Skin of body (tissue), 1 donor: ENCODE measurements at regions not wholly inside any gene's neighbourhood (a gene's known extent, or its start where the extent isn't known, plus 50 kb on each side); places are given as distances from the start of the nearest gene placed in this dataset.
"Not testable (repeated sequence)": the region's sequence is repeated elsewhere in the genome, so short reads cannot be mapped to it uniquely, and the experiment has no call there.

Source experiments
- DNase-seq: peaks from one replicate; lab custom pipeline; 2025; lab: John Stamatoyannopoulos, UW

GRCh38 chr9:31355965-31356364, 1028.5 kb upstream of the ACO1 start:
- no peak for DNase-seq

DNA sequence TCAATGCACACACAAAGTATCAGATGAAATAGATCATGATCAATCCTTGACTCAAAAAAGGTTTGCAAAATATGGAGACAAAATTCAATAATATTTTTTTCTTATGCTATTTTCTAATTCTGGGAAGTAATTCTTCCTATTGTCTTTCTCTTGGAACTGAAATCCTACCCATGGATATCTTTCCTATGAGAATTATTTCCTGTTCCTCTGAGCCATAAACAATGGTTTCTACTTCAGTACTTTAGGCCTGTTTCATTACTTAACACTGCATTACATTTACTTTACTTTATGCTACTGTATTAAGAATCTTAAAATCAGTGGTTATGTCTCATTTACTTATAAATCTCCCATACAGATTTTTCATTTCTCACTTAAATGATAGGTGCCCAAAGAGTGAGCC, 1025.4 kb upstream of the ACO1 start:
- DNase-seq, result no peak

DNA sequence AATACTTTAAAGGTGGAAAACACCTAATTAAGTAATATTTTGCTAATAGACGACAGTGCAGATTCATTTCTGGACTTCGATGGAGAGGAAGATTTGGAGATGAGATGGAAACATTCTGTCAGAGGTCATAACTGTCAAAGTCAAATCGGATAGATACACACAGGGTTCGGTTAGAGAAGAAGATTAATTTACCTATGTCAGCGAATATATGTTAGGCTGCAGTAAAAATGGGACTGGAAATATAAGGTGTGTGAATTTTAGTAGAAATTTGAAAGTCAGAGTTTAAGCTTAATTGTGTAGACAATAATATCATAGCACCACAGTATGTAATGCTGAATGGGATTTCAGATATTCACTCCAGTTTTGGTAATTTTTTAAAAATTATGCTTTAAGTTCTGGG, 1020.3 kb upstream of the ACO1 start:
- no peak for DNase-seq

DNA sequence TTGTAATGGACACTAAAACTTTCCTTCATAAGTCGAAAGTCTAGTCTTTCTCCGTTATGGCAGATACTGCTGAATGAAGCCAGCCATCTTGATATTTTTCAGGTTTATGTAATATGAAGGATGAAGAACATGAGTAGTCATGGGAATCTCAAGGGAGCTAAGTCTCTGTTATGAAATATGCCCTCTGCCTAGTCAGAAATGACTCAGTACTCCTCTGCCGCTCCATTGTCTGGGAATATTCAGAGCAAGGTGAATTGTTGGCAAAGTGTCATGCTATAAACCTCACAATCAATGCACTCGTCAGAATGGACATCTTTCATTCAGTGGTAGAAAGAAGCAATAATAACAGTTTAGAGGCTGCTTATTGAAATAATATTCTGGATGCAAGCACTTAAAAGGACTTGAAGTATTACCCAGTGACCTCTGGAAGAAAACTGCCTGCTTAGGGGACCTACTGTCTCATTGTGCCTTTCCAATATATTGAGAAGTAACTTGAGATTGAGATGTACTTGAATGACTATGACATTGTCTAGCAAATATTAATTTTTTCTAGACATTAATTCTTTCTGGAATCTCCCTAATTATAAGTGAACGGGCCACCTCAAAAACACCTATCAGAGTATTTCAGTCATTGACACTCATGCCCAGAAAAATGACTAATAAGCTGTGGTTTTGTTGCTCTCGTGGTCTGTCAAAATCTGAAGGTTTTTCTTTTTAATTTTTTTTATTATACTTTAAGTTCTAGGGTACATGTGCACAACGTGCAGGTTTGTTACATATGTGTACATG, 1011.5 kb upstream of the ACO1 start:
- DNase-seq, result no peak

DNA sequence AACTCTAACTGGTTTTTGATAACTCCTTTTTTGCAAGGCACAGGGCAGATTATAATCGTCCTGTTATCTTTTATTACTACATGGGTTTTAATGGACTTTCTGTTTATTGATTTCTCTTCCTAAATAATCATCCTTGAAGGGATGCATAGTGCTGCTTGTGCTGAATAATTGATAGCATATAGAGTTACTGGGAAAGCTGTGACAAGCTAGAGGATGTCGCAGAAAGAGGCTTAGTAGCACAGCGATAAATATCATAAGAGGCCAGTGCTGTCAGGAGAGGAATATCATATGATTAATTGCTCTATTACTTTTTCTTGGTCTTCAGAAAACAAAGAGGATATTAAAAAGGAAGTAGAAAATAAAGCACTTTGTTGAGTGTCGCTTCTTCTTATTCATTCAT, 1007.1 kb upstream of the ACO1 start:
- no peak for DNase-seq

GRCh38 chr9:31388660-31389059, 995.8 kb upstream of the ACO1 start:
- DNase-seq, result no peak

- DNase-seq, result no peak
These were observed 995.4 kb upstream of the ACO1 start for GRCh38 chr9:31389075-31389474.

GRCh38 chr9:31390403-31391025, 993.9 kb upstream of the ACO1 start:
- peak; percentile 4 for DNase-seq

DNA sequence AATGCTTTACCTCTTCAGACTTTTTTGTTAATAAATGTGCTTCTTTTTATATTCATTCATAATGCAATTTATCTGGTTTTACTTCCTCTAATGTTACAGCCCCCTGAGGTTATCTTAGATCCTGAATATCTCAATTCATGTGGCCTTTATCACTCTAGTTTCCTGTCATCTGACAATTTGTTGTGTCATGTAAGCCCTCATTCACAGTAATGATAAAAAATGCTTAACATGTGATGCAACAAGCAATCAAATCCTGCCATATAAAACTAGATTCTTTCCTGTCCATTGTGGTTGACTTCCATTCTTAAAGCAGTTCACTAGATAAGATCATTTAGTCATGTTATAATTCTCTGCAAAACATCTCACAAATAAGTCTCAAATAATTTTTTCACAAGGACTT, 991.2 kb upstream of the ACO1 start:
- DNase-seq, result no peak

DNA sequence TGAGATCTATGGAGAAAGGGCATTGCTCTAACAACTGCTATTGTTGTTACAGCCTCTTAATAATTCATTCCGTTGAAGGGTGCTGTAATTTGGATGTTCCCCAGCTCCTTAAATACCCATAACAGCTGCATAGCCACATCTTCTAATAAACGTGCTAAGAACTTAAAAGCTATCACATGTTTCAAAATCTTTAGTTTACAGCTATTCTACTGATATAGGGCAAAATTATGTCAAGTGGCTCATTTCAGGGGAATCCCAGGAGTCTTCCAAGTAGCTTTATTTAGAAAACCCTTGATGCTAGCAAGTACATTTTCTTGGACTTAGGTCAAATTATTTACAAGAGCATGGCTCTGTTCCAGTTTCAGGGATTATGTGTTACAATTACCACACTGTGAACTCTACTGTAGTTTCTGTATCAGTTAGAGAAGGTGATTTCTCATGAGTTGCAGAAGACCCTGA, 990.4 kb upstream of the ACO1 start:
- DNase-seq, result peak; percentile 27

GRCh38 chr9:31412081-31412480, 972.4 kb upstream of the ACO1 start:
- no peak for DNase-seq

DNA sequence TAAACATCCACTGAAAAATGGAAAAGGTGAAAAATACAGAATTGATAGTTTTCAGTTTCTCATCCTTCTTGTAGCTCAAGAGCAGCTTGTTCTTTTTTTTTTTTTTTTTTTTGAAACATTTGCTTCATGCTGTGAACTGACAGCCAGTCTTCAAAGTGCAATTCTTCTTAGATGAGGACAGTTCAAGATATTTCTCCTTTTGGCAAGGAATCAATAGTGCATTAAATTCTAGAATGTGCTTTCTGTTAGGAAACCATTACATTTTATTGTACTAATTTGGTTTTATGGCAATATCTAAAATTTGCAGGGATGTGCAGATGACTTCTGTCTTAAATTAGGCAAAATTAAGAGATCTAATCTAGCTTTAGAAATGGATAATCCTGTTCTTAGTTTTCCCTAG, 969.3 kb upstream of the ACO1 start:
- no peak for DNase-seq

DNA sequence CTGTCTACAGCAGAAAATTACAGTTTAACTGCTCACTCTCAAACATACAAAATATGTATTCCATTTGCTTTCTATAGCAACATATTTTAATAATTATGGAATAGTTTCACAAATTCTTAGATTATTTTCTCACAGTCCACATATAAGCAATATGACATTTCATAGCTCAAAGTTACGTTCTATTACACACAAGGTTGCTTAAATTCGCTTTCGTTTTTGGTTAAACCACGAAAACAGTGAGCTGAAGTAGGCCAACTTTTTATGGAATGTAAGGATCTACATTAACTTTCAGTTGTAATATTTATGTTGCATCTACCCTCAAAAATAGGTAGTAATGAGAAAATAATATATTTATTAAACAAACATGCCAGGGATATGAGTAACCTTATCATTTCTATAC, 966.0 kb upstream of the ACO1 start:
- DNase-seq, result no peak

- DNase-seq, result not testable (repeated sequence)
These were observed 940.6 kb upstream of the ACO1 start for GRCh38 chr9:31443630-31444457.

GRCh38 chr9:31445357-31445756, 939.1 kb upstream of the ACO1 start:
- no peak for DNase-seq

GRCh38 chr9:31445960-31446359, 938.5 kb upstream of the ACO1 start:
- DNase-seq, result no peak

DNA sequence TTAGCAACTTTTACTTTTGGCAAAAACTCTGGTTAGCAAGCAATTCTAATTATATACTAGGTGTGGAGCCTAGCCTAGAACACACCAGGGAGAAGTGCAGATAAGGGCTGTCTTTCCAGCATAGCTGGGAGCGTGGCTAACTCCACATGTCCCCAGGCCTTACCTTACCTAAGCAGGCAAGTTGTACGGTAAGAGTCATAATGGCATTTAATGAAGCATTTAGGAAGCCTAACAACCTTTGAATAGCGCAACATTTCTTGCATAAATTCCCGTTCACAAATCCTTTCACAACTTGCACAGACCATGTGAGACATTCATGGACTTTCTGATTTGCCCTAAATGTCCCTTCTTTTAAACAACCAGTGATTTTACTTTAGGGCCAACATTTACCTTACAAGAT, 917.4 kb upstream of the ACO1 start:
- no peak for DNase-seq

- no peak for DNase-seq
These were observed 914.4 kb upstream of the ACO1 start for GRCh38 chr9:31470051-31470450.

GRCh38 chr9:31471010-31471409, 913.4 kb upstream of the ACO1 start:
- no peak for DNase-seq

DNA sequence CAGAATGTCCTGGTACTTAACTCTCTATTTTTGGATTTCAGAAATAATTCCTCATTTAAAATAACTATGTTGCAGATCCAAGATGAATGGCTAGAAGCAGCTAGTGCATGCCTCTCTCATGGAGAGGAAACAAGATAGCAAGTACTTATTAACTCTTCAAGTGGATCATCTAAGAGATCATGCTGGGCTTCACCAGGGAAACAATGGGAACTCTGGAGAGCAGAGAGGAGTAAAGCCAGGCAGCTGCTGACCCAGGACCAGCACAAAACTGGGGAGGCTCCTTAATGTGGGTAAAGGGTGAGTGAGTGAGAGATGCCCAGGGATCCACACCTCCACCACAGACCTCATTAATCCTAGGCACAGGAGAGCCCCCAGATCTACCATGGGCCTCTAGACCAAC, 897.8 kb upstream of the ACO1 start:
- no peak for DNase-seq

DNA sequence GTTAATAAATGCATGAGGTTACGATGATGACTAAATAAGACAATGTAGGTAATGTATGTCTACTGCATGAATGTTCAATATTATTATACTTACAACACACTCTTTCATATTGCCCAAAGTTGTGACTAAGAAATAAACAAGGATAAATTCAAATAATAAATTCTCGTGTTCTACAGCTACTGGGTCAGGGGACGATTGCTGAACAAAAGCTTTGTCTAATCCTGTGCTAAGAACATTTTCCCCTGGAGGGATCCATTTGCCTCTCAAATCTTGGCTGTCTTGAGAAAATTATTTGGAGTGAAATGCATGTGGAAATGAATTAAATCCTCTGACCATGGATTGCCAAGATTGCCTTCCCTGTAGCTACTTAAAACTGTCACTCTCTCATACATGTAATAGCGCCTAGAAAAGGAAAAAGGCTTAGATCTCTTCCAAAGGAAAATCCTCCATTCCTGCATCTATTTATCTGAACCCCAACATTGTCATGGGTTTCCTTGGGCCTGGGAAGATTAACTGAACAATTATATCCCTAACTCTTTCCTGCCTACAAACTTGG, 893.8 kb upstream of the ACO1 start:
- no peak for DNase-seq

- DNase-seq, result no peak
These were observed 892.2 kb upstream of the ACO1 start for GRCh38 chr9:31492229-31492628.
